ENCODE measurements at regions not wholly inside any gene's neighbourhood (a gene's known extent, or its start where the extent isn't known, plus 50 kb on each side); places are given as distances from the start of the nearest gene placed in this dataset.

- TF ChIP-seq, protein P1, sequence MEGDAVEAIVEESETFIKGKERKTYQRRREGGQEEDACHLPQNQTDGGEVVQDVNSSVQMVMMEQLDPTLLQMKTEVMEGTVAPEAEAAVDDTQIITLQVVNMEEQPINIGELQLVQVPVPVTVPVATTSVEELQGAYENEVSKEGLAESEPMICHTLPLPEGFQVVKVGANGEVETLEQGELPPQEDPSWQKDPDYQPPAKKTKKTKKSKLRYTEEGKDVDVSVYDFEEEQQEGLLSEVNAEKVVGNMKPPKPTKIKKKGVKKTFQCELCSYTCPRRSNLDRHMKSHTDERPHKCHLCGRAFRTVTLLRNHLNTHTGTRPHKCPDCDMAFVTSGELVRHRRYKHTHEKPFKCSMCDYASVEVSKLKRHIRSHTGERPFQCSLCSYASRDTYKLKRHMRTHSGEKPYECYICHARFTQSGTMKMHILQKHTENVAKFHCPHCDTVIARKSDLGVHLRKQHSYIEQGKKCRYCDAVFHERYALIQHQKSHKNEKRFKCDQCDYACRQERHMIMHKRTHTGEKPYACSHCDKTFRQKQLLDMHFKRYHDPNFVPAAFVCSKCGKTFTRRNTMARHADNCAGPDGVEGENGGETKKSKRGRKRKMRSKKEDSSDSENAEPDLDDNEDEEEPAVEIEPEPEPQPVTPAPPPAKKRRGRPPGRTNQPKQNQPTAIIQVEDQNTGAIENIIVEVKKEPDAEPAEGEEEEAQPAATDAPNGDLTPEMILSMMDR (IDR thresholded peaks at IDR 0.05; ENCODE audit: poor library complexity), result no peak
- no peak for TF ChIP-seq EZH2 (IDR thresholded peaks at IDR 0.05; ENCODE audit: borderline replicate concordance)
Observed at GRCh38 chr6:163895162-163895561, 480.6 kb downstream of the QKI start.
